ENCODE measurements at regions not wholly inside any gene's neighbourhood (a gene's known extent, or its start where the extent isn't known, plus 50 kb on each side); places are given as distances from the start of the nearest gene placed in this dataset.

DNA sequence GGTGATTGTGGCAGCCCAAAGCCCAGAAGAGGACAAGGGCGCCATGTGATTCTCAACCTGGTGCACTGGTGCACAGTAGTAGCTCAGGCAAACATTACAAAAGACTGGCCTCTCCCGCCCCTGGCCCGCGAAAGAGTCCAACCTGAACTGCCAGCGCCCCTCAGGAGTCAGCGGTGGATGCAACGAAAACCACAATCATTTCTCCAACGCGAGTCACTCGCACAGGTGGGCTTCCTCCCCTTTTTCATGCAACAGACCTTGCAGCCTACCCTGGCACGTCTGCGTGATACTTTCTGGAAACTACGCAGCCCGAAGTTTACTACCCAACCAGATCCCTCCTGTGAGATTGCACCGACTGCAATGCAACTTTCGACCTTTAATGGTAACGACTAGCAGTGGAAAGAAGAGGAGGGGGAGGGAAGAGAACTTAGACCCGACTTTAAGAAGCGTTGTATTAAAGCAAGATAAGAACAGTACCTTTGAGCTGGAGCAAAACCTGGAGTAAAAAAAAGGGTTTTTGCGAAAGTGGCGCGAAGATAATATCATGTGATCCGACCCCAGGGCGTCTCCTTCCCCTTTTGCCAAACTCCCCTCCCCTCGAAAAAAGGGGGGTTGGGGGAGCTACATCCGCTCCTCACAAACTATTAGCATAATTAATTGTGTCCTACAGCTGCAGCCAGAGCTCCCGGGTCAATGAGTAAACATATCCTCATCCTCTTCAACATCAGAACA is 63.3 kb upstream of the CCDC160 start:
- no peak for FAIRE-seq

GRCh38 chrX:134174273-134174660 is 62.7 kb upstream of the CCDC160 start:
- FAIRE-seq, result no peak

DNA sequence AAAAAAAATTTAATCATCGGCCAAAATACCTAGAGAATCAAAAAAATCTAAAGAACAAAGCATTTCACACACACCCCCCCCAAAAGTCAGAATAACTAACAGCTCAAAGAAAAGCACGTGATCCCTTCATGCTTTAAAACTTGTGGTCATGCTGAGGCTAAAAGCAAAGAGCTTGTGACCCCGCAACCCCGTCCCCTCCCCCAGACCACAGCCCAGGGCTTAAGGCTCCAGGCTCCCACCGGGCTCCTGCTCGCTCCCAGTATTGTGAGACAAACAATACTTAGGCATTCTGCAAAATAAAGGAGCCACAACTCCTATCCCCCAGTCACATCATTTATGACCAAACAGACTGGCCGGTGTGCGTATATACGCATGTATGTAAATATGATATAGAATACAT is 62.1 kb upstream of the CCDC160 start:
- FAIRE-seq, result no peak

- no peak for FAIRE-seq
Measured at GRCh38 chrX:134177527-134177926, 59.5 kb upstream of the CCDC160 start.

DNA sequence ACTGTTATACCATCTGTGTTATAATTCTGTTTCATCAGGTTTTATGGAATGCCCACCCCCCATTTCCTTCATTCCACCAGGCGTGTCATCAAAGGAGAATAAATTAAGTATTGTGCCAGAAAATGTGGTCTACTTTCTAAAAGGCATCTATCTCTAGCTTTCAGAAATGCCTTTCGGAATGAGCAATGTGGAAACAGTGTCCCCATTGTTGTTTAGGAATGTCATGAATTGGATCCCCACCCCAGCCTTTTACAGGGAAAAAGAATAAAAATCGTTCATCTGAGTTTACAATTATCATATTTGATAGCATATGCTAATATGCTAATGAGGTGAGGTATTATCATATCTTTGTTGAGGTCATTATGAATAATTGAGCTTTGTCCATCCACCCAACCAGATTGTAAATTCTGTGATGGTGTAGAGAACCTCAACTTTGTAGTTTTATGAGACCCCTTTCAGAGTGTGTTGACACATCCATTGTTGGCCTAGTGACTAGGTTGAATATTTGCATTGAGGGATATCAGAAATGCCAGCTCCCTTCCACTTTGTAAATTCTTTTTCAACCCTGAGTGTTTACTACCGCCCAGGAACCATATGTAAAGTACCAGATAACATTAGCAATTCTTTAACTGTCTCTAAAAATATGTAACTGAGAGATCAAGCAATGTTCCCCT is 56.2 kb upstream of the CCDC160 start:
- no peak for FAIRE-seq

DNA sequence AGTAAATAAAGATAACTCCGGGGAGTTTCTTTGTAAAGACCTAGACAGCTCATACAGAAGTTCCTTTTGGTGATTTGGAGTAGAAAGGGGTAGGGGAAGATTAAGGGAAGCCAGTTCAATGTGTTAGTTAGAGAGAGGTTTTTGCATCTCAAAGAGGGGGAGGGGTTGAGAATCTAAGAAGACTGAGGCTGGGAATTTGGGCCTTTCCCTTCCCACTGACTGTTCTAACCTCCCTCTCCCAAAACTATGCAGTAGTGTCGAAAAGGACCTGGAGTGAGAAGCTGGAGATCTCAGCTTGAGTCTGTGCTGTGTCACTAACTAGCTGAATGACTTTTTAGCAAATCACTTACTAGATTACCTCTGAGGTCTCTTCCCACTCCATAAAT is 55.7 kb upstream of the CCDC160 start:
- FAIRE-seq, result no peak

- no peak for FAIRE-seq
Measured at GRCh38 chrX:134183665-134184064, 53.3 kb upstream of the CCDC160 start.

DNA sequence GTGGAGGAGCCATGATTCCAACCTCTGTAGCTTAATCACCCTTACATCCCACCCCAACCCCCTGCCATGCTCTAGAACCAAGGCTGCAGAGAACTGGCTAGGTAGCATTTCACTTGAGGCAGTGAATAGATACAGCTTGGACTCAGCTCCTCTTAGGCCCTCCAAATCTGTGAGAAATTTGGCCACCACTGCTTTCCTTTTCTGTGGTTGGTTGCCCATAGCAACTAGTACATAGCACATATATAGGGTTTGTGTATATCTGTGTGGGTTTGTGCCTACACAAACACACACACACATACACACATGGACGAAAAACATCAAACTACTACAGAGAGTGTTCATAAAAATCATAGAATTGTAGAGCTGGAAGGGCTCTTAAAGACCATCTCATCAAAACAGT is 52.0 kb upstream of the CCDC160 start:
- no peak for FAIRE-seq

GRCh38 chrX:134186362-134187121 is 50.4 kb upstream of the CCDC160 start:
- no peak for FAIRE-seq

Data from A204.1 (cell line).